ENCODE measurements at regions not wholly inside any gene's neighbourhood (a gene's known extent, or its start where the extent isn't known, plus 50 kb on each side); places are given as distances from the start of the nearest gene placed in this dataset.

GRCh38 chr1:38134294-38134755 lies 87.7 kb upstream of the POU3F1 start:
- TF ChIP-seq, protein P1, sequence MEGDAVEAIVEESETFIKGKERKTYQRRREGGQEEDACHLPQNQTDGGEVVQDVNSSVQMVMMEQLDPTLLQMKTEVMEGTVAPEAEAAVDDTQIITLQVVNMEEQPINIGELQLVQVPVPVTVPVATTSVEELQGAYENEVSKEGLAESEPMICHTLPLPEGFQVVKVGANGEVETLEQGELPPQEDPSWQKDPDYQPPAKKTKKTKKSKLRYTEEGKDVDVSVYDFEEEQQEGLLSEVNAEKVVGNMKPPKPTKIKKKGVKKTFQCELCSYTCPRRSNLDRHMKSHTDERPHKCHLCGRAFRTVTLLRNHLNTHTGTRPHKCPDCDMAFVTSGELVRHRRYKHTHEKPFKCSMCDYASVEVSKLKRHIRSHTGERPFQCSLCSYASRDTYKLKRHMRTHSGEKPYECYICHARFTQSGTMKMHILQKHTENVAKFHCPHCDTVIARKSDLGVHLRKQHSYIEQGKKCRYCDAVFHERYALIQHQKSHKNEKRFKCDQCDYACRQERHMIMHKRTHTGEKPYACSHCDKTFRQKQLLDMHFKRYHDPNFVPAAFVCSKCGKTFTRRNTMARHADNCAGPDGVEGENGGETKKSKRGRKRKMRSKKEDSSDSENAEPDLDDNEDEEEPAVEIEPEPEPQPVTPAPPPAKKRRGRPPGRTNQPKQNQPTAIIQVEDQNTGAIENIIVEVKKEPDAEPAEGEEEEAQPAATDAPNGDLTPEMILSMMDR (IDR thresholded peaks at IDR 0.05) = no peak
- no peak for TF ChIP-seq POLR2AphosphoS5 (IDR thresholded peaks at IDR 0.05)
- TF ChIP-seq POLR2A (IDR thresholded peaks at IDR 0.05) = no peak
